HUES64 (cell line): ENCODE measurements at regions not wholly inside any gene's neighbourhood (a gene's known extent, or its start where the extent isn't known, plus 50 kb on each side); places are given as distances from the start of the nearest gene placed in this dataset.

Experiments used
- H3K27ac ChIP-seq: 2 replicates; pipeline ENCODE4 v1.7.0; 2013; ENCODE audit warnings: low read depth, low read length, inconsistent platforms
- H3K27me3 ChIP-seq: 2 replicates; pipeline ENCODE4 v1.6.1; 2013; ENCODE audit warnings: mild to moderate bottlenecking, low read length; ENCODE audit not compliant: insufficient read depth
- H3K36me3 ChIP-seq: 2 replicates; pipeline ENCODE4 v1.6.1; 2013; ENCODE audit warnings: mild to moderate bottlenecking, low read length; ENCODE audit not compliant: insufficient read depth
- H3K4me1 ChIP-seq: 2 replicates; pipeline ENCODE4 v1.6.1; 2013; ENCODE audit warnings: mild to moderate bottlenecking, low read length, moderate library complexity; ENCODE audit not compliant: insufficient read depth
- H3K4me3 ChIP-seq: 2 replicates; pipeline ENCODE4 v1.5.1; 2013; ENCODE audit warnings: mild to moderate bottlenecking, low read length, moderate library complexity
- H3K9ac ChIP-seq: 2 replicates; pipeline ENCODE4 v1.6.1; 2013; ENCODE audit warnings: mild to moderate bottlenecking, low read depth, low read length
- H3K9me3 ChIP-seq: 2 replicates; pipeline ENCODE4 v1.6.1; 2013; ENCODE audit warnings: low read depth, low read length; ENCODE audit not compliant: insufficient read depth
- WGBS: fragments of 150-250, 120-280 bp; methylation state at CpG from one replicate; pipeline ENCODE4 v1.1.7; 2013; ENCODE audit warnings: missing lambda C conversion rate; 5-methylcytosine and 5-hydroxymethylcytosine counted together

- Histone ChIP-seq H3K9ac (no peak overlapping the region), H3K9me3 (no peaks in the 10 kb centered on the region; the same call in 1 of the 2 replicates), H3K4me1 (no peaks in the 10 kb centered on the region), H3K36me3 (no peaks in the 10 kb centered on the region), H3K27me3 (no peaks in the 10 kb centered on the region), H3K4me3 (no peak overlapping the region), H3K27ac (no peak overlapping the region)
- 67% methylated on average over 6 of the region's 8 CpGs for WGBS
These were observed 1124.7 kb downstream of the FLRT2 start for GRCh38 chr14:86654558-86655184.

DNA sequence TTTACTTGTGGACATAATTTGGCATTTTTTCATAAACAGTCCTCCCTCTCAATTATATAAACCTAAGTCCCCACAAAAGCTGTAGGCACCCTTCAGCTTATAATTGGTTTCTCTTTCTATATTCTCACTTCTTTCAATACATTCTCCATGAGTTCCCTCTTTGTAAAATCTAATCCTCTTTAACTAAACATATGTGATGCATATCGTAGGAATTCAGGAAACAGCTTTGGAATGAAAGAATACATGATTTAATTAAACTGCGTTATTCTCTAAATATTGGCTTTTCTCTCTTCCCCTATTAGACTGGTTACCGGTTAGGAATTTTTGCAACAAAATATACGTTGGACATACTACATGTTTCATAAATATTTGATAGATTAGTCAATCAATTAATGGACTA is 1122.6 kb downstream of the FLRT2 start:
- Histone ChIP-seq H3K4me1 (no peaks in the 10 kb centered on the region), H3K36me3 (no peaks in the 10 kb centered on the region), H3K9me3 (peaks cover 5% of the 10 kb centered on the region), H3K27me3 (no peaks in the 10 kb centered on the region), H3K9ac (no peak overlapping the region), H3K4me3 (no peak overlapping the region), H3K27ac (no peak overlapping the region)
- 87% methylated on average over 3 of the region's 4 CpGs for WGBS

- Histone ChIP-seq H3K9ac (no peak overlapping the region), H3K4me3 (no peak overlapping the region), H3K27ac (no peak overlapping the region), H3K4me1 (no peaks in the 10 kb centered on the region), H3K36me3 (no peaks in the 10 kb centered on the region), H3K27me3 (no peaks in the 10 kb centered on the region), H3K9me3 (peaks cover 18% of the 10 kb centered on the region)
- 90% methylated on average over 4 of the region's 4 CpGs for WGBS
These were observed 1117.0 kb downstream of the FLRT2 start for GRCh38 chr14:86646696-86647690.

- H3K4me3 ChIP-seq = no peak overlapping the region
- no peaks in the 10 kb centered on the region for H3K27me3 ChIP-seq
- H3K4me1 ChIP-seq = no peaks in the 10 kb centered on the region
- 94% methylated on average over 5 of the region's 5 CpGs for WGBS
- no peaks in the 10 kb centered on the region for H3K36me3 ChIP-seq
- H3K27ac ChIP-seq = no peak overlapping the region
- no peak overlapping the region for H3K9ac ChIP-seq
- H3K9me3 ChIP-seq = peaks cover 18% of the 10 kb centered on the region
These were observed 1116.2 kb downstream of the FLRT2 start for GRCh38 chr14:86646125-86646524.

- Histone ChIP-seq H3K4me3 (no peak overlapping the region), H3K4me1 (no peaks in the 10 kb centered on the region; the same call in 1 of the 2 replicates), H3K9ac (no peak overlapping the region), H3K36me3 (no peaks in the 10 kb centered on the region), H3K9me3 (0 out of 2 replicates have a peak, but pooled peaks cover under 1% of the 10 kb centered on the region), H3K27me3 (no peaks in the 10 kb centered on the region), H3K27ac (no peak overlapping the region)
These were observed 1111.4 kb downstream of the FLRT2 start for GRCh38 chr14:86641310-86641709.

GRCh38 chr14:86640288-86640687 is 1110.3 kb downstream of the FLRT2 start:
- no peak overlapping the region for H3K9ac ChIP-seq
- no peak overlapping the region for H3K4me3 ChIP-seq
- no peaks in the 10 kb centered on the region for H3K27me3 ChIP-seq
- H3K4me1 ChIP-seq = no peaks in the 10 kb centered on the region; the same call in 1 of the 2 replicates
- H3K27ac ChIP-seq = no peak overlapping the region
- no peaks in the 10 kb centered on the region for H3K9me3 ChIP-seq
- H3K36me3 ChIP-seq = no peaks in the 10 kb centered on the region
- WGBS = 73% methylated on average over 3 of the region's 3 CpGs

- Histone ChIP-seq H3K9ac (no peak overlapping the region), H3K36me3 (no peaks in the 10 kb centered on the region), H3K27me3 (no peaks in the 10 kb centered on the region), H3K4me3 (no peak overlapping the region), H3K9me3 (no peaks in the 10 kb centered on the region), H3K4me1 (no peaks in the 10 kb centered on the region; the same call in 1 of the 2 replicates), H3K27ac (no peak overlapping the region)
These were observed 1109.7 kb downstream of the FLRT2 start for GRCh38 chr14:86639666-86640065.

DNA sequence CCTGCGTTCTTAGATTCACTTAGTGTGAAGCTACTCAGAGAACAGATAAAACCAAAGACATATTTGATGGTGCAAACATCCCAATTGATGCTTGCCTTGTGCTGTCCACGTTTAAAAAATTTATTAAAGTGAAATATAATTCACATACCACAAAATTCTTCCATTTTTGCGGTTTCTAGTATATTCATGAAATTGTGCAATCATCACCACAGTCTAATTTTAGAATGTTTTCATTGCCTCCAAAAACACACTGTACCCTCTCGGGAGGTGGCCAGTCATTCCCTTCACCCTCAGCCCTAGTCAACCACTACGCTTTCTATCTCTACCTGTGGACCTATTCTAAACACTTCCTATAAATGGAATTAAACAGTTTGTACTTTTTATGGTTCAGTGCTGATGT is 1109.2 kb downstream of the FLRT2 start:
- Histone ChIP-seq H3K36me3 (no peaks in the 10 kb centered on the region), H3K27ac (no peak overlapping the region), H3K4me1 (no peaks in the 10 kb centered on the region; the same call in 1 of the 2 replicates), H3K4me3 (no peak overlapping the region), H3K27me3 (no peaks in the 10 kb centered on the region), H3K9me3 (no peaks in the 10 kb centered on the region), H3K9ac (no peak overlapping the region)
- WGBS = 98% methylated on average over 5 of the region's 5 CpGs

DNA sequence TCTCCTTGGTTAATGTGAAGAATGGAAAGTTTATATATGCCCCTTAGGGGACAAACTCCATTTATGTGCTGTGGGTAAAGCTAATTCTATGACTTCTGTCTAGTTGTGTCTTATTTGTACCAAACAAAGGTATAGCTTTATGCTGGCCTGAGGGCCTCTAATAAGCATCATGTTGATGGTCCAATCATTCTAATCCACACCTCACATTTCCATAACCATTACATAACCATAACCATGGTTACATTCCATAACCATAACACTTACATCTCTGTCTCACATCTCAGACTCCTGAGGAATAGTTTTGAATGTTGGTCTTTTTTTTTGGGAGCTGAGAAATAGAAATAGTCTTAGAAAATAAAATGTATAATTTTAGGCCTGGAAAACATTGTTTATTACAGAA is 1097.1 kb downstream of the FLRT2 start:
- no peaks in the 10 kb centered on the region for H3K36me3 ChIP-seq
- no peaks in the 10 kb centered on the region for H3K27me3 ChIP-seq
- no peaks in the 10 kb centered on the region for H3K4me1 ChIP-seq
- H3K9ac ChIP-seq = no peak overlapping the region
- H3K27ac ChIP-seq = no peak overlapping the region
- H3K4me3 ChIP-seq = no peak overlapping the region
- no peaks in the 10 kb centered on the region; the same call in 1 of the 2 replicates for H3K9me3 ChIP-seq

DNA sequence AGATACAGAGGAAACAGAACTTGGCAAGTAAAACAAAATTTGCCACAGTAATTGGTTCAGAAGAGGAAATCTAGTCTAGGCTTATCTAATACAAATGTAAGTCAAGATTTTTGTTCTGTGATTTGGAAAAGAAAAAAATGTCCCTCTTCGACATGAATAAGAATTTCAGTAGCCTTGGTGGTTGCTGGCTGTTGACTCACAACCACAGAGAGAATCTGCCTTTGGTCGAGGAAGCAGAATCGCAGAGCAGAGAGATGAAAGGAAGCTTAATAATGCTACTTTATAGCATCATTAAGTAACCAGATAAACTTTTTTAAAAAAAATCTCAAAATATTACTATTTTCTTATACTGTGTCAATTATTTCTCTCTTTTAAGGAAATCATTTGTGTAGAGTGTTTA is 1096.6 kb downstream of the FLRT2 start:
- no peak overlapping the region for H3K9ac ChIP-seq
- no peaks in the 10 kb centered on the region for H3K4me1 ChIP-seq
- no peaks in the 10 kb centered on the region; the same call in 1 of the 2 replicates for H3K9me3 ChIP-seq
- H3K4me3 ChIP-seq = no peak overlapping the region
- H3K27me3 ChIP-seq = no peaks in the 10 kb centered on the region
- H3K27ac ChIP-seq = no peak overlapping the region
- no peaks in the 10 kb centered on the region for H3K36me3 ChIP-seq
- 95% methylated on average over 3 of the region's 3 CpGs for WGBS

GRCh38 chr14:86625637-86626036 is 1095.7 kb downstream of the FLRT2 start:
- no peak overlapping the region for H3K4me3 ChIP-seq

More at GRCh38 chr14:86625637-86626036, 1095.7 kb downstream of the FLRT2 start:
- Histone ChIP-seq H3K36me3 (no peaks in the 10 kb centered on the region), H3K4me1 (no peaks in the 10 kb centered on the region), H3K9ac (no peak overlapping the region), H3K27ac (no peak overlapping the region), H3K9me3 (no peaks in the 10 kb centered on the region), H3K27me3 (no peaks in the 10 kb centered on the region)
